ENCODE measurements at regions not wholly inside any gene's neighbourhood (a gene's known extent, or its start where the extent isn't known, plus 50 kb on each side); places are given as distances from the start of the nearest gene placed in this dataset.

- H3K27me3 ChIP-seq (replicated peaks; ENCODE audit: control insufficient read depth, insufficient read depth, low read length) = no peaks in the 10 kb centered on the region
- H3K9ac ChIP-seq (ENCODE audit: low read length) = peak overlapping the region; percentile 61
- H3K4me3 ChIP-seq (ENCODE audit: low read length) = peak overlapping the region; percentile 64
- peaks cover 57% of the 10 kb centered on the region for H3K4me1 ChIP-seq (ENCODE audit: control insufficient read depth, insufficient read depth, low read length)
- no peaks in the 10 kb centered on the region for H3K36me3 ChIP-seq (ENCODE audit: control insufficient read depth, insufficient read depth, low read length, severe bottlenecking)
- peak; percentile 55 for DNase-seq (ENCODE audit: low read depth)
- H3K9me3 ChIP-seq (ENCODE audit: control insufficient read depth, low read length) = no peaks in the 10 kb centered on the region
These were observed 76.1 kb downstream of the HMHB1 start for GRCh38 chr5:143887903-143888665.

DNA sequence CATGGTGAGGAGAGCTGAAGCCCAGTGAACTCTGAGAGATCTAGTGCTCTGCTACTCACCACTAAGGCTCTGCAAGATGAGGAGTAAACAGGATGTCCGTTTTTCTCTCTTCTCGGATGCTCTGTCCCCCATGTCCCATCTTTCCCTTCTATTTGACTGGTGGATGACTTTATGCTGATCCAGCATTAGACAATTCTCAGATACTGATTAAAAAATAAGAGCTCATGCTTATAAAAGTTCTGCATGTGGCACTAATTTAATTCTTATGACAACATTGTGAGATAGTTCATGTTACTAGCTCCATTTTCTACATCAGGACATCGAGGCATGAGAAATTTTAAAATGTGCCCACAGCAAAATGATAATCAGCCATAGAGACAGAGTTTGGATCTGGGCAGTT is 77.0 kb downstream of the HMHB1 start:
- H3K4me3 ChIP-seq (ENCODE audit: low read length) = no peak overlapping the region
- no peaks in the 10 kb centered on the region for H3K9me3 ChIP-seq (ENCODE audit: control insufficient read depth, low read length)
- no peaks in the 10 kb centered on the region for H3K36me3 ChIP-seq (ENCODE audit: control insufficient read depth, insufficient read depth, low read length, severe bottlenecking)
- H3K9ac ChIP-seq (ENCODE audit: low read length) = no peak overlapping the region
- H3K4me1 ChIP-seq (ENCODE audit: control insufficient read depth, insufficient read depth, low read length) = peaks cover 62% of the 10 kb centered on the region
- DNase-seq (ENCODE audit: low read depth) = no peak
- no peaks in the 10 kb centered on the region for H3K27me3 ChIP-seq (replicated peaks; ENCODE audit: control insufficient read depth, insufficient read depth, low read length)

GRCh38 chr5:143889986-143890385 is 78.0 kb downstream of the HMHB1 start:
- Histone ChIP-seq H3K9me3 (ENCODE audit: control insufficient read depth, low read length) (no peaks in the 10 kb centered on the region), H3K4me3 (ENCODE audit: low read length) (no peak overlapping the region), H3K4me1 (ENCODE audit: control insufficient read depth, insufficient read depth, low read length) (peaks cover 62% of the 10 kb centered on the region), H3K36me3 (ENCODE audit: control insufficient read depth, insufficient read depth, low read length, severe bottlenecking) (no peaks in the 10 kb centered on the region), H3K27me3 (replicated peaks; ENCODE audit: control insufficient read depth, insufficient read depth, low read length) (no peaks in the 10 kb centered on the region), H3K9ac (ENCODE audit: low read length) (peak overlapping the region; percentile 42)
- DNase-seq (ENCODE audit: low read depth) = peak; percentile 95

DNA sequence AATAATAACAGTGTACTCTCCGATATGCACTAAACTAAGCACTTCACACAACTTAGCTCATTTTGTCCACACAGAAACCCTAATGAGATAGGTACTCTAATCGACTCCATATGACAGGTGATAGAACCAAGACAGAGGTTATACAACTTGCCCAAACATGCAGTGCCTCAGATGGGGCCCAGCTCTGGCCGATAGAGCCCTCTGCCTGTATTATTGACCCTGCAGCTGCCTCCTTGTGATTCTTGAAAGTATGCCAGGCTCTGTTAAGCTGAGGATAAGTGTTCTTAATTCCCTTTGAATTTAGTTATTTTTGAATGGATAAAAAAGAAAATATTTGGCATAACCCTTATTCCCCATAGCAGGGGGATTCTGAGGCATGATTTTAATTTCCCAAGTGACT is 78.5 kb downstream of the HMHB1 start:
- Histone ChIP-seq H3K9me3 (ENCODE audit: control insufficient read depth, low read length) (no peaks in the 10 kb centered on the region), H3K9ac (ENCODE audit: low read length) (peak overlapping the region; percentile 42), H3K36me3 (ENCODE audit: control insufficient read depth, insufficient read depth, low read length, severe bottlenecking) (no peaks in the 10 kb centered on the region), H3K4me3 (ENCODE audit: low read length) (no peak overlapping the region), H3K4me1 (ENCODE audit: control insufficient read depth, insufficient read depth, low read length) (peaks cover 61% of the 10 kb centered on the region), H3K27me3 (replicated peaks; ENCODE audit: control insufficient read depth, insufficient read depth, low read length) (no peaks in the 10 kb centered on the region)
- DNase-seq (ENCODE audit: low read depth) = peak; percentile 59

GRCh38 chr5:143892271-143892670 is 80.3 kb downstream of the HMHB1 start:
- Histone ChIP-seq H3K27me3 (replicated peaks; ENCODE audit: control insufficient read depth, insufficient read depth, low read length) (no peaks in the 10 kb centered on the region), H3K36me3 (ENCODE audit: control insufficient read depth, insufficient read depth, low read length, severe bottlenecking) (no peaks in the 10 kb centered on the region), H3K9ac (ENCODE audit: low read length) (no peak overlapping the region), H3K4me3 (ENCODE audit: low read length) (no peak overlapping the region), H3K9me3 (ENCODE audit: control insufficient read depth, low read length) (no peaks in the 10 kb centered on the region), H3K4me1 (ENCODE audit: control insufficient read depth, insufficient read depth, low read length) (peaks cover 56% of the 10 kb centered on the region)
- DNase-seq (ENCODE audit: low read depth) = no peak

DNA sequence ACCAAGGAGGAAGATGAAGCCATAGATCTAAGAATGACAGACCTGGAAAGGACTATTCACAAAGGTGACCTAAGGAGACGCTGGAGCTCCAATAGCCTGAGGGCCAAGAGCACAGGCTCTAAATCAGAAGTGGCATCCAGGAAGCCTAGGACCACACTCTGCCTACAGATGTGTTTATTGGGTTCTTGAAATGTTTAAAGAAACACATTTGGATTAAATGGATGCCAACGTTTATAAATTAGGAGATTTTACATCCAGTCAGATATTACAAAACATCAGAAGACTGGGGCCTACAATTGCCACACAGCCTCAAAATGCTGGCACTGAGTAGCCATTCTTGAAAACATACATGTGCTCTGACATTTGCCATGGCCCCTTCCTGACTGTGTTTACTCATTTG is 80.9 kb downstream of the HMHB1 start:
- DNase-seq (ENCODE audit: low read depth) = no peak
- Histone ChIP-seq H3K9me3 (ENCODE audit: control insufficient read depth, low read length) (no peaks in the 10 kb centered on the region), H3K27me3 (replicated peaks; ENCODE audit: control insufficient read depth, insufficient read depth, low read length) (no peaks in the 10 kb centered on the region), H3K4me3 (ENCODE audit: low read length) (no peak overlapping the region), H3K36me3 (ENCODE audit: control insufficient read depth, insufficient read depth, low read length, severe bottlenecking) (no peaks in the 10 kb centered on the region), H3K9ac (ENCODE audit: low read length) (no peak overlapping the region), H3K4me1 (ENCODE audit: control insufficient read depth, insufficient read depth, low read length) (peaks cover 56% of the 10 kb centered on the region)

- Histone ChIP-seq H3K27me3 (replicated peaks; ENCODE audit: control insufficient read depth, insufficient read depth, low read length) (no peaks in the 10 kb centered on the region), H3K4me3 (ENCODE audit: low read length) (no peak overlapping the region), H3K9me3 (ENCODE audit: control insufficient read depth, low read length) (no peaks in the 10 kb centered on the region), H3K9ac (ENCODE audit: low read length) (no peak overlapping the region), H3K4me1 (ENCODE audit: control insufficient read depth, insufficient read depth, low read length) (peaks cover 50% of the 10 kb centered on the region), H3K36me3 (ENCODE audit: control insufficient read depth, insufficient read depth, low read length, severe bottlenecking) (no peaks in the 10 kb centered on the region)
- DNase-seq (ENCODE audit: low read depth) = no peak
These were observed 81.7 kb downstream of the HMHB1 start for GRCh38 chr5:143893638-143894037.

DNA sequence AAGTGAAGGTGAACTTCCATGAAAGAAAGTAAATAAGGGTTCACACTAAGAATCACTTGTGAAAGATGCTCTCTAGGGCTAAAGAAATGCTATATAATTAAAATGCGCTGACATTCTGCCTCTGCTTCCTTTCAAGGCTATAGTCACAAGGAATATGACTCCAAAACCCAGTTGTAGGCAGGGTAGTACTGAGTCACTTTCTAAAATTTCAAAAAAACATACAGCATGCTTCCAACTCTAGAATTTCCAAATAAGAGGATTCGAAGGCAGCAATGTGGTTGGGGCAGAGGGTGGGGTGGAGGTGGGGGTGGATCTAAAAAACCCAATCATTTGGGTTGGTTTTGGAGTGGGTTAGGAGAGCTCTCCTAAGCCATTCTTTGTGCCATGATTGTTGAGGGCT is 84.6 kb downstream of the HMHB1 start:
- H3K4me1 ChIP-seq (ENCODE audit: control insufficient read depth, insufficient read depth, low read length) = peaks cover 27% of the 10 kb centered on the region
- H3K36me3 ChIP-seq (ENCODE audit: control insufficient read depth, insufficient read depth, low read length, severe bottlenecking) = no peaks in the 10 kb centered on the region
- DNase-seq (ENCODE audit: low read depth) = no peak
- H3K9ac ChIP-seq (ENCODE audit: low read length) = peak overlapping the region; percentile 64
- H3K27me3 ChIP-seq (replicated peaks; ENCODE audit: control insufficient read depth, insufficient read depth, low read length) = no peaks in the 10 kb centered on the region
- H3K4me3 ChIP-seq (ENCODE audit: low read length) = no peak overlapping the region
- no peaks in the 10 kb centered on the region for H3K9me3 ChIP-seq (ENCODE audit: control insufficient read depth, low read length)

- Histone ChIP-seq H3K36me3 (ENCODE audit: control insufficient read depth, insufficient read depth, low read length, severe bottlenecking) (no peaks in the 10 kb centered on the region), H3K9me3 (ENCODE audit: control insufficient read depth, low read length) (no peaks in the 10 kb centered on the region), H3K27me3 (replicated peaks; ENCODE audit: control insufficient read depth, insufficient read depth, low read length) (no peaks in the 10 kb centered on the region), H3K4me3 (ENCODE audit: low read length) (no peak overlapping the region), H3K4me1 (ENCODE audit: control insufficient read depth, insufficient read depth, low read length) (peaks cover 24% of the 10 kb centered on the region), H3K9ac (ENCODE audit: low read length) (peak overlapping the region; percentile 64)
- peak; percentile 79 for DNase-seq (ENCODE audit: low read depth)
These were observed 85.0 kb downstream of the HMHB1 start for GRCh38 chr5:143896966-143897365.

DNA sequence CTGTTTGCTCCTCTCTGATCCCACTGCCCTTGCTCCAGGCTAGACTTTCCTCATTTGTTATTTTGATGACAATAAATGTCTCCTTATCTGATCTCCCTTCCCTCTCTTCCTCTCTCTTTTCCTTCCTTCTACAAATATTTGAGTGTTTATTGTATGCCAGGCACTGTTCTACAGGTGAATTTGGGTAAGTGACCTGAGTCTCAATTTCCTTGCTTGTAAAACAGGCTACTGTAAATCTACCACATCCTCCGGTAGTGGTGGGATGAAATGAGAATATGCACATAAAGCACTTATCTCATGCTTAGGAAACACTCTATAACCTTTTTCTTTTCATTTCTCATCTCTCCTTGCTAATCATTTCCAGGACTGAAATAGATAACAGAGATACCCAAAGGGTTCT is 86.4 kb downstream of the HMHB1 start:
- H3K4me1 ChIP-seq (ENCODE audit: control insufficient read depth, insufficient read depth, low read length) = peaks cover 28% of the 10 kb centered on the region
- no peaks in the 10 kb centered on the region for H3K27me3 ChIP-seq (replicated peaks; ENCODE audit: control insufficient read depth, insufficient read depth, low read length)
- no peak overlapping the region for H3K4me3 ChIP-seq (ENCODE audit: low read length)
- no peaks in the 10 kb centered on the region for H3K9me3 ChIP-seq (ENCODE audit: control insufficient read depth, low read length)
- no peak overlapping the region for H3K9ac ChIP-seq (ENCODE audit: low read length)
- no peak for DNase-seq (ENCODE audit: low read depth)
- H3K36me3 ChIP-seq (ENCODE audit: control insufficient read depth, insufficient read depth, low read length, severe bottlenecking) = no peaks in the 10 kb centered on the region

GRCh38 chr5:143898916-143899591 is 87.1 kb downstream of the HMHB1 start:
- Histone ChIP-seq H3K4me1 (ENCODE audit: control insufficient read depth, insufficient read depth, low read length) (peaks cover 26% of the 10 kb centered on the region), H3K9me3 (ENCODE audit: control insufficient read depth, low read length) (no peaks in the 10 kb centered on the region), H3K27me3 (replicated peaks; ENCODE audit: control insufficient read depth, insufficient read depth, low read length) (no peaks in the 10 kb centered on the region), H3K36me3 (ENCODE audit: control insufficient read depth, insufficient read depth, low read length, severe bottlenecking) (no peaks in the 10 kb centered on the region), H3K9ac (ENCODE audit: low read length) (no peak overlapping the region), H3K4me3 (ENCODE audit: low read length) (no peak overlapping the region)
- no peak for DNase-seq (ENCODE audit: low read depth)
